HG03066 (cell line): ENCODE measurements at regions not wholly inside any gene's neighbourhood (a gene's known extent, or its start where the extent isn't known, plus 50 kb on each side); places are given as distances from the start of the nearest gene placed in this dataset.

Source experiments
- ATAC-seq: cut with Tn5 transposase; IDR thresholded peaks from one replicate; pipeline ENCODE4 v1.9.1; 2021; ENCODE audit warnings: low read depth; ENCODE audit not compliant: unreplicated experiment

- no peak for ATAC-seq
Measured at GRCh38 chr13:90427322-90428272, 919.9 kb upstream of the MIR17HG start.

DNA sequence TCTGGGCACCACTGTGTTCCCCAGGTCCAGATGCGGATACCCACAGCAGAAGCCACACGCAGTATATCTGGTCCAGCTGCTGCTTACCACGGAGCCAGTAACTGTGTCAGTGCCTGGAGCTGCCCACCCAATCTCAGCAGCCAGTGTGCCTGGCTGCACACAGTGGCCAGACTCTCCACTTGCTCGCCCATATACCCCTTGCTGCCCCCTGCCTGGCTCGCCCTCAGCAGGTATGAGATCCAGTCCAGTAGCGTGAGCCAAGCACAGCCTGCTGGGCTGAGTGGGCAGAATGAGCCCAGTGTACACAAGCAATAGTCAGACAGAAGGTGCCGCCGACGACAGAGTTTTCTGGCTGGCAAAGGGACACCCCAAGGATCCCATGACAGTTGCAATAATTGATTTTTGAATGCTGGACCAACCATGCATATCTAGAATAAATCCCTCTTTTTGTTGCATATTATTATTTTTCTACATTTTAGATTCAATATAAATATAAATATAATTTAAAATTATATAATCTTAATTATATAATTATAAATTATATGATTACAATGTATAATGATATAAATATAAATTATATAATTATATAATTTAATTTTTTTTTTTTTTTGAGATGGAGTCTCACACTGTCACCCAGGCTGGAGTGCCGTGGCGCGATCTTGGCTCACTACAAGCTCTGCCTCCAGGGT, 918.8 kb upstream of the MIR17HG start:
- no peak for ATAC-seq

DNA sequence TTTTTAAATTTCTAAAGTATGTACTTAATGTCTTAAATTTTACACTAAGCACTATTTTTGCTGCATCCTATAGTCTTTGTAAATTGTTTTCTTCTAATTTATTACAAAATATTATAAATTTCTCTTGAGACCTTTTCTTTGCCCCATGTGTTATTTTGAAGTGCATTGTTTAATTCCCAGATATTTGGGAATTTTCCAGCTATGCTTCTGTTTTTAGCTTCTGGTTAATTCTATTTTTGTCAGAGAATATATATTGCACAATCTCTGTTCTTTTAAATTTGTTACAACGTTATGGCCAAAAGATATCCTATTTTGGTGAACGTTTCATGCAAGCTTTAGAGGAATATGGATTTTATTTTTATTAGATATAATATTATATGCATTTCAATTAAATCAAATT, 917.4 kb upstream of the MIR17HG start:
- ATAC-seq = no peak

DNA sequence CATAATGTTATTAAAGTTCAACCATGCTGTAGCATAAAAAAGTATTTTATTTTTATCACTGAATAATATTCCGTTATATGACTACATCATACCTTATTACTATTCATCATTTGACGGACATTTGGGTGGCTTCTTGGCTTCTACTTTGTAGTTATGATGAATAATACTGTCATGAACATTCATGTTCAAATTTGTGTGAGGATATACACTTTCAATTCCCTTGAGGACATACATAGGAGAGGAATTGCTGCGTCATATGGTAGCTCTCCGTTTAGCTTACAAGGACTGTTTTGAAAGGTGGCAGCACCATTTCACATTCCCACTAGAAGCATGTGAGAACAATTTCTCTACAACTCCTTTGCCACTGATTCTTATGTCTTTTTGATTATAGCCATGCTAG, 910.8 kb upstream of the MIR17HG start:
- ATAC-seq = no peak

GRCh38 chr13:90438576-90438975, 908.9 kb upstream of the MIR17HG start:
- ATAC-seq = no peak

DNA sequence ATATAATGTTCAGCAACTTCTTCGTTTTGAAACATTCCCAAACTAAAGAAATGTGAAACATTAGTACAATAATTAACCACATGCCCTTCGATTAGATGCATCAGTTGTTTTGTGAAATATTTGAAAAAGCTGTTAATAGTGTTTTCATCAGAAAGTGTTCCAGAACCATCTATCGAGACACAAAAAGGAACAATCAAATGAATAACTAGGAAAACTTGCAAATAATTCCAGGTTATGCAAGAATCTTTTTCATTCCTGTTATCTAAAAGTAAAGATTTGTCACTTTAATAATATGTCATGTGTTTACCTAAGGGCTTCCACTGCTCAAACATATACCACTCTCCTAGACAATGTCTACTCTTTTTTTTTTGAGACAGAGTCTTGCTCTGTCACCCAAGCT, 904.2 kb upstream of the MIR17HG start:
- ATAC-seq = no peak

- no peak for ATAC-seq
Measured at GRCh38 chr13:90444232-90444631, 903.3 kb upstream of the MIR17HG start.

- ATAC-seq = no peak
Measured at GRCh38 chr13:90445179-90445578, 902.3 kb upstream of the MIR17HG start.

DNA sequence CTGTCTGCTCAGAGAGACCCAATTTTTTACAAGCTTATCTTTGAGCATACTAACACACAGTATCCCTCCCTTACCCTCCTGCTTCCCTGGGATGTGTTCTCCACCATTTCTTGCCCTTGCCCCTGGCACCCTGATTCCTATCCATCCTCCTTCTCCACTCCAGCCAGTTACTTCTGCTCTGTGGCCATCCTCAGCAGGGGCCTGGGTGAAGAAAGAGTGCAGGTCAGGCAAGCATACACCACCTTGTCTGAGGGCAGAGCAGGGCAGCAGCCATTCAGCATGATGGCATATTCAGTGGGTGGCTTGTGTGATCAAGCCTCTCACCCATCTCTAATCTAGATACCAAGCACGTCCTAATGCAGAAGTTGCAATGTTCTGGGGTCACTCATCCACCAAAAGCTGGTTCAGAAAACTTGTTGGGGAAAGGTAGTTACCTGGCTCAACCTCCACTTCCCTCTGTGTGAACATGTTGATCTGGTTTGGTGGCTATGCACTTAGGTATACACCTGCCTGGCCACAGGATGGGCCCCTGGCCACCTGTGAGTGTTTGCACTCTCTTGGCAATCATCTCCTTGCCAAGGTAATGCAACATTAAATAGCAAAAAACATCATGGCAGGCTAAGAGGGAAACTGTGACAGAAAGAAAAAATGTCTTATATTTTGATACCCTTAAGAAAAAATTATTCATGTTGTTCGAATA, 900.3 kb upstream of the MIR17HG start:
- no peak for ATAC-seq

GRCh38 chr13:90447734-90448101, 899.8 kb upstream of the MIR17HG start:
- no peak for ATAC-seq

DNA sequence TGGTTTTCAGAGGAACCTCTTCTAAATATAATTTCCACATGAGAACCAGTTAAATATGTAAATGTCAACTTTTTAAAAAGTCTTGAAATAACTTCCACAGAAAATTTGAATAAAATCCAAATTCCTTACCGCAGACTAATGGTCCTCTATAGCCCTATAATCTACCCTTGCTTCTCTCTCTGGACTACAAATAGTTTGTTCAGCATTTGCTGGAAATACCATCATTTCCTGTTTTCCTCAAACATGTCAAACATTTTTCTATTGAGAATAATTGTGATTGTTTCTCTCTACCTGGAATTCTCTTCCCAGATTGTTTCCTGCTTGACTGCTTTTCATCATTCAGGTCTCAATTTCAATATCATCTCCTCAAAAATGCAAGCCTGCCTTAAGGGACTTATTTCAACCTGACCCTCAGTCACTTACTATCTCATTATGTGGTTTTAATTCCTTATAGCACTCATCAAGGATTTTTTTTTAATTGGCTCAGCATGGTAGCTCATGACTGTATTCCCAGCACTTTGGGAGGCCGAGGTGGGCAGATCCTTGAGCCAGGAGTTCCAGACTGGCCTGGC, 898.9 kb upstream of the MIR17HG start:
- no peak for ATAC-seq

- no peak for ATAC-seq
Measured at GRCh38 chr13:90453342-90453741, 894.1 kb upstream of the MIR17HG start.

DNA sequence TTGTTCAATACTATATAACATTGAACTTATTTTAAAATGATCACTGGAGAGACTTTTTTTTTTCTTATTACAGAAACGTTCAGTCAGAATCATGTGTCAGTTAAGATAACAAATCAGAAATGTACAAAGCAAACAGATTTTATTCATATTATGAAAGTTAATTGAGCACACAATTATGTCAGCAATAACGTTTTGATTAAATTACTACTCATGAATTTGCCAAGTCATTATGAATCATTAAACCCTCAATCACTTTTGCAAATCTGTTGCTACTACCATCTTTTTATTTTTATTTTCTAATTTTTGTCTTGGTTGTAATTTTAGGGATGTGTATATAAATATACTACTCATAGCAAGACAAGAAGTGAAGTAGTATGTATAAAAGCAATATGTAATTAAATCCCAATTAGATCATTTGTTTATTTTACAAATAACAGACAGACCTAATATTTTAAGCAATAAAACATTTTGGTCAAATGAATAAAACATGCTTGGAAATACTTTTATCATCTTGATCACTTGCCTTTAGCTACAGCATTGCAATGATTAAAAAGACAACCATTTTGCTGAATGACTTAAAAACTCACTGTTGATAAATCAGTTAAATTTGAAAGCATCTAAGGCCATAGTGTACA, 893.4 kb upstream of the MIR17HG start:
- ATAC-seq = no peak

GRCh38 chr13:90455067-90455466, 892.4 kb upstream of the MIR17HG start:
- ATAC-seq = no peak

GRCh38 chr13:90455823-90456222, 891.7 kb upstream of the MIR17HG start:
- no peak for ATAC-seq

- ATAC-seq = no peak
Measured at GRCh38 chr13:90461398-90461797, 886.1 kb upstream of the MIR17HG start.

DNA sequence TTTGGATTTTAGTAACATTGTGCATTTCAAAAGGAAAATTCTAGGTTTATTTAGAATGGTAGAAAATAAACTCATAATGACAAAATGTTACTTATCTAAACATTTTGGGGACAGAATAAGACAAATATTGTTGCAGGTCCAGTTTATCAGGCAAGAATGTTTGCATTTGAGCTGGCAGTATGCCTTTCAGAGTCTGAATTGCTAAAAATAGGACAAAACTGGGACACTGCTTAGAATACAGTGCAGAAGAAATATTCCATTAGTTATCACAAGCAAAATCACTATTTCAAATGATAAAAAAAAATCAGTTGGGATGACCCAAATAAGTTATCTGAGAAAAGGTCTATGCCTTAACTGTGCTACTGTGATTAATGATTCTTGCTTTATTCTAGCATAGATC, 870.3 kb upstream of the MIR17HG start:
- no peak for ATAC-seq

DNA sequence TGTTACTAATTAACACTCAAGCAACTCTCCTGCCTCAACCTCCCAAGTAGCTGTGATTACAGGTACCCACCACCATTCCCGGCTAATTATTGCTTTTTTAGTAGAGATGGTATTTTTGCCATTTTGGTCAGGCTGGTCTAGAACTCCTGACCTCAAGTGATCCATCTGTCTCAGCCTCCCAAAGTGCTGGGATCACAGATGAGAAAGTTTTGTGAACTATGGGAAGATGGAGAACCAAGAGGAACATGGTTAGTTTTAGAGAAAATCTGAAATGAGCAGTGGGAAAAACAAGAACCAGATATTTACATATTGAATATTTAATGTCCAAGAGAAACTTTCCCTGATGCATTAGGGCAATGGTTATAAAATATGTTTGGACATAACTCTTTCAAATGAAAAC, 863.6 kb upstream of the MIR17HG start:
- ATAC-seq = no peak

DNA sequence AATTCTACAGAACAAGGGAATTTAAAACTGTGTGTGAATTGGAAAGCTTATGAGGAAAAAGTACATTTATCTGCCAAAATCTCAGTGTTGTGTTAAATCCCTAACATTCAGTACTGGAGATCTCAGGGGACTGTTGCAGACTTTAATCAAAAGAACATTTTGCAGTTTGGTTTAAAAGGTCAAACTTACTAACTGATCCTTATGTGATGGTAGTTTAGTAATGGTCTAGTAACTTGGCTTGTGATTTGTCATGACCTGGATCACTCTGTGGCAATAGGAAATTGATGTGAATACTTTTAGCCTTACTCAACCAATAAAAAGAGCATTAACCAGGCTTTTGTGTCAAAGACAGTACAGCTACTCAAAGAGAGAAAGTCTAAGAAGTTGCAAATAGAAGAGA, 862.1 kb upstream of the MIR17HG start:
- no peak for ATAC-seq

DNA sequence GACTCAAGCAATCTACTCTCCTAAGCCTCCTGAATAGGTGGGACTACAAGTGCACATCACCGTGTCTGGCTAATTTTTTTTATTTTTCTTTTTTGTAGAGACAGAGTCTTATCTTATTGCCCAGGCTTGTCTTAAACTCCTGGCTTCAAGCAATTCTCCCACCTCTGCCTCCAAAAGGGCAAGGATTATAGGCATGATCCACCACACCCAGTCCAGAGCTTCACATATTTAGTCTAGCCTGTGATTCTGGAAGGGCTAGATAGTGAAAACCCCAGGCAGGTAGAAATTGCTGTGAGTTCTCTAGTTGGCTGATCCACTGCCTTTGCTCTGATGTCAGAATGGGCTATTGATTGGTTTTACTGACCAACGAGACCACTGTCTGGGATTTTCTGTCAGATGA, 854.6 kb upstream of the MIR17HG start:
- ATAC-seq = no peak

DNA sequence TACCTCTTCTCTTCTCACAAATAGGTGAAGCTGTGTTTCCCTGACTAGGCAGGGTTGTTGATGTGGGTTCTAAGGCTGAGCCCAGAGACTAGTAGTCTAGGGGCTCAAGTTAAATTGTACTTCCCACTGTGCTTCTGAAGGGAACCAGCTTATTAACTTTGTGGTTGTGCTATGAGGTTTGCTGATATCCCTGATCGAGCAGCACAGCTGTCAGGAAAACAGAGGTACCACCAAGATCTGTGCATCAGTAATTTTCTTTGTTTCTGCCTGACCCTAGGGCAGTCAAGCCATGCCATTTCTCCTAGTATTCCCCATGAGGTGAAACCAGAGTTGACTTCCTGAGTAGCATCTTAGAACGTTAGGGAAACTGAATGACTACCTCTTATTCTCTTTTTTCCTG, 853.8 kb upstream of the MIR17HG start:
- ATAC-seq = no peak
